ENCODE measurements at regions not wholly inside any gene's neighbourhood (a gene's known extent, or its start where the extent isn't known, plus 50 kb on each side); places are given as distances from the start of the nearest gene placed in this dataset.

DNA sequence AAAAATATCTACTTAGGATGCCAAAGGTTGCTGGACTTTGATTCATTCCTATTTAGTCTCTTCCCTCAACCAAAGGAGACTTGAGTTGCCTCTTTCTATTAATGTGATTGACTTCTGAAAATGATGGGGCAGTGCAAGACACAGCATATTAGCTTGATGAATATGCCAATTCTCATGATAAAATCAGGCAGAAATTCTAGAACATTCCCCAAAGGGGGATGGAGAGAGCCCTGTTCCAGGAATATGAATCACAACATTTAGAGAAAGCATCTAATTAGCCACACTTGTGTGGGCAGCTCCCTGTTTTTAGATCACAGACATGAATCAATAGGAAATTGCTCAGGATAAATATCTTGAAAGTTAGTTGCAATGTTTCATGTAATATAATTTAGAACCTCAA lies 584.0 kb upstream of the CDH8 start:
- no peak for DNase-seq

DNA sequence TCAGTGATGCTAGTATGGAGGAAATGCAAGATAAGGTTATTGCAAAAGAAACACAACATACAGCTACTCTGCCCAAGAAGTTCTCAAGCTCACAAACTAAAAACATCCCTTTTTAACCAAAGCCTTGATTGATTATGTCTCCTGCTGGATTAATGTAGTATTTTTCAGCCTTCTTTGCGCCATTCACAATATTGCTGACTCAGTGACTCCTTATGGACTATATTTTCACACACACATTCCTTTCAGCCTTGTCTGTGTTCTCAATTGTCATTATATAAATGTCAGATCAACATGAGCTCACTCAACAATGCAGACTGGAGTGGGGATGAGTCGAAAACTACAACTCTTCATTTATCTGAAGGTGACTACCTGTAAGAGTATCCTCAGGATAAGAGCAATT lies 579.3 kb upstream of the CDH8 start:
- no peak for DNase-seq

DNA sequence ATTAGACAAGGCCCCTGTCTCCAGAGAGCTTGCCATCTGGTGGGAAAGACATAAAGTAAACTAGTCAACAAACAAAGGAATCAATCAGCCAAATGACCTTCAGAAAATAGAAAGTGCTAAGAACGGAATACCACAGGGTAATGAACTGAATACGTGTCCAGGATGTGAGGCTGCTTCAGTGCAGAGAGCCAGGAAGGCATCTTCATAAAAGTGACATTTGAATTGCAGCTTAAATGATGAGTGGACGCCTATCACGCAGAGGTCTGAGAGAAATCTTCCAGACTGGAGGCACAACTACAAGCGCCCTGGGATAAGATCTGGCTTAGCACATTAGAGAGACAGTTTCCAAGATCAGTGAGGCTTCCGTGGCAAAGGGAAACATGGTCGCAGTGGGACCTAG lies 574.1 kb upstream of the CDH8 start:
- DNase-seq, result no peak

DNA sequence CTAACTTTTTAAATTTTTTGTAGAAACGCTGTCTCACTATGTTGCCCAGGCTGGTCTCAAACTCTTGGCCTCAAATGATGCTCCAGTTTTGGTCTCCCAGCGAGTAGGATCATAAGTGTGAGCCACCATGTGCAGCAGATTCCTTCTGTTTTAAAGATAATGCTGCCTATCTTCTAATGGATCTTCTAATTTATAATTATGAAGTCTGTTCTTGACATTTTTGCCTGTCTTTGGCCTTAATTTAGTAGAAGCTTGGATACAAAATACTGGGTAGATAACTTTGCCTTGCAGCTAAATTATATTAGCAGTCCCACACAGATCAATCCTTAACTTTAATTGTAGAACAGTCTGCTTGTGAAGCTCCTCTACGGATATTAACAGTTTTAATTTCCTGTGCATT lies 566.6 kb upstream of the CDH8 start:
- no peak for DNase-seq

DNA sequence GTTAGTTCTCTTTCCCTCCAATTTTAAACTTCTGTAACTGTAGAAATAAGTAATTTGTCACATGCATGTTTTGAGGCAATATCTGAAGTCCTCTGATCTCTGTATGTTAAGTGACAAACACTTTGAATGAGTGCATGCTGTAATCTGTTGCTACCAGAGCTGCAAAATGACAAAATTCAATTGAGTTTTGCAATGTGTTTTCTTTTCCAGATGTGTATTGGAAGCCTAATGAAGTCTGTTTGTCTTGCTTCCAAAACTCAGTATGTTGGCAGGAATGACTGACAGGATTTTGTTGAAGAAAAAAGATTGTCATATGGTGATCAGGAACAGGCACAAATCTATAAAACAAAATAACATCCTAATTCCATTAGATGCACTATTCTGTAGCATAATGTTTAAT lies 561.6 kb upstream of the CDH8 start:
- DNase-seq, result no peak

DNA sequence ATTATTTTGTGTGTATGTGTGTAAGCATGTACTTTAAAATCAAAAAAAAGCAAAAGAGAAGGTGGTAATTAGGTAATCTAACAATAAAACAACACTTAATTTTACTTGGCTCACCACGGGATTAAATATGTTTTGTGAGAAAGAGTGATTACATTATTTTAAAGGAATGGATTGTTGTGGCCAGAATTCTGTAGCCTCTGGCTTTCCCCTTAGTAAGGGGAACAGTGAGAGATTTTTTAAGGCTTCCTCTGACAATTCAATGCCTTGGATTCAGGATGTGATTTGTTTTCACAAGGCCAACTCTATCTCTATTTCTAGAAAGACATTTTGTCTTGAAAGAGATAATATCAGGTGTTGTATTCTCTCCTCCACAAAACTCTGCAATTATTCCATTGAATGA lies 560.3 kb upstream of the CDH8 start:
- DNase-seq, result no peak

DNA sequence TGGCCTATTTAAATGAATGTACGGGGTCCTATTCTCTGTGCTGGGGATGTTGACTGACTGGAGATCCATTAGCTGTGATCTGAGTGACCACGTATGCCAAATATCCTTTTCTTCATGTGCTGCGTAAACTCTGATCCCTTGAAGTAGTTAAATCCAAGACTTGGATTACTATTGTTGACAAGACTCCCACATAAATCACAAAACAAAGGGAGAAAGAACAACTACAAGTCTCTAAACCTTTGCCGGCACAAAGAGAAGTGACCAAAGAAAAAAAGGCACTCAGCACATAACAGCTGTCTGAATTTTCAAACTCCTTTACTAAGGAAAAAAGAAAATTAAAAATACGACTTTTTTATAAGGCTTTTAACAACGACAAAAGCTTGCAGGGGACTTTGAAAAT lies 559.9 kb upstream of the CDH8 start:
- DNase-seq, result no peak

DNA sequence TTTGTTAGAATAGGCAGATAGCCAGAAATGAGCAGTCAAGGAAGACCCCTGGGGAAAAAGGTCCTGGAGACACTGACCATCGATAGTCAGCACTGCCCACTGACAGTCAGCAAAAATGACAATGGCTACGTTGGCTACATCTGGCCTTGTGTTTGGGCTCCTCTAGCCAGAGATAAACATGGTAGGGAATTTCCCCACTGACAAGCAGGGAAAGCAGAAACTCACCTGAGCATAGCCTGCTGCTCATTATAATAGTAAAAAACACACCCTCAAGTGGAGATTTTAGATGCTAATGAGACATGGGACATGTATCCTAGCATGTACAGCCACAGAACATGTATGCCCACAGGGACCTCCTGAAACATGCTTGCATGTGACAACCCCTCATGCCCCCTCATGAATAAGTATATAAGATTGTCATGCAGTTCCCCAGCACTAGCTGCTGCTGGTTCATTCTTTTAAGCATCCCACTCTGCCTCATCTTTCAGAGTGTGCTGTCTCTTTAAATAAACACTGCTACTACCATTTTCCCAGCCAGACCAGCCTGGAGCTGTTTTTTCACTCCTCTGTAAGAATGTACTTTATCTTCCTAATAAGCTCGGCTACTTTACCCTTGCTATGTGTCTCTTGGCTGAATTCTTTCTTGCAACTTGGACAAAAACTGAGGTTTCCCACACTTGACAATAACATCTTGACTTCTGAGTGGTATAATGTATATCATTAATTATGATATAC lies 550.1 kb upstream of the CDH8 start:
- DNase-seq, result no peak

DNA sequence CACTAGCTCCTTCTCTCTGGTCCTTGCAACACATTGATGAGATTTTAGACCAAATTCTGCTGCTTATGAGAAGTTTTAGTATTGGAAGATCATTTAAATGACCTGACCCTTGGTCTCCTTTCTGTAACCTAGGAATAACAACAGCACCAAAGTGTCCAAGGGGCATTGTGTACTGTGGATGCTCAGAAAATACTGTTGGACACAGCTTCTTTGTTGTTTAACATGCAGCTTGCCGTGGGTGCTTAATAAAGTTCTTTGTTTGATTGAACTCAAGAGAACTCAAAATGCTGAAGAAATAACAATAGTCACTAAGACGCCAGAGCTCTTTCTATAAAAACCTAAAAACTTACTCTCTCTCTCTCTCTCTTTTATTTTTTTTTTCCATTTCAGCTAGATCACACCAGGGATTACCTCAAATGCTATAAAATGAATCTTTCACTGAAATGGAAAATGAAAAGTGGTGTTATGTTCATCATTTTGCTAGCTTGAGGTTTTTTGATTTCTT lies 548.9 kb upstream of the CDH8 start:
- DNase-seq, result no peak

DNA sequence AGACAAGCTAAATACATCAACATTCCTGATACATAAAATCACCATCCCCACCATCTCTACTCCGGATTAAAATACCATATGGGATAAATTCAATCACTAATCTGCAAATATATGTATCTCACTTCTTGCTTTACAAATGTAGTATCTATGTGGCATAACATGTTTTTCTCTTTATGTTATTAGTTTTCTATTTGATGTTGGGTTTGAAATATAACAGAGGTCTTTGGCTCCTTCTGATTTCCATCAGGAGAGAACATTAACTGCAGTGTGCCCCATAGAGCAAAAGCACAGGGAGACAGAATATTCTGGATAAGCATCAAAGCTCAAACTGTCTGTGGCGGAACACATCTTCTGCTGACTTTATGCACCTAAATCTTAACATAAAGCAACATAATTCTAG lies 547.2 kb upstream of the CDH8 start:
- no peak for DNase-seq

DNA sequence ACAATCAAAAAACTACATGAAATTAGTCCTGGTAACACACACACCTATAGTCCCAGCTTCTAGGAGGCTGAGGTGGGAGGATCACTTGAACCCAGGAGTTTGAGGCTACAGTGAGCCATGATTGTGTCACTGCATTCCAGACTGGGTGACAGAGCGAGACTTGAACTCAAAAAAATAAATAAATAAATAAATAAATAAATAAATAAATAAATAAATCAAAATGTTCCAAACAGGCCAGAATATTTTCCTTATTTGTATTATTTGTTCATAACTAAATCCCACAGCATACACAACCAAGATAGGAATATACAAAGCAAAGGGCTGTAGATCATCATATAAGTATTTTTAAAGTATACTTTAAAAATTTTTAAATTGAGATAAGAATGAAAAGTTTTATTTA lies 537.2 kb upstream of the CDH8 start:
- DNase-seq, result no peak

DNA sequence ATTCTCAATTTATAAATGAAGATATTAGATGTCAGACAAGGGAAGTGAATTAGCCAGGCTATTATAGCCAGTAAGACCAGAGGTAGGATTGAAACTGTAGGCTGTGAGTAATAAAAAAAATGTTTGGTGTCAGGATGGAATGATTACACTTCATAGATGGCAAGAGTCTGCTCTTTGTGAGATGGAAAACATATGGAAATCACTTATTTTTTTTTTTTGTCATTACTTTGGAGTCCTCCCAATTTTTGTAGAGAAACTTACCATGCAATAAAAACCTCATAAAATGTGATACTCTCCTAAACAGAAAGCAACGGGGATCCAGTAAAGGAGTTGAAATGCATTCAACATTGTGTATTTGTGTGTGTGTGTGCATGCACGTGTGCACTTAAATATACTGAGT lies 532.7 kb upstream of the CDH8 start:
- DNase-seq, result peak; percentile 0

DNA sequence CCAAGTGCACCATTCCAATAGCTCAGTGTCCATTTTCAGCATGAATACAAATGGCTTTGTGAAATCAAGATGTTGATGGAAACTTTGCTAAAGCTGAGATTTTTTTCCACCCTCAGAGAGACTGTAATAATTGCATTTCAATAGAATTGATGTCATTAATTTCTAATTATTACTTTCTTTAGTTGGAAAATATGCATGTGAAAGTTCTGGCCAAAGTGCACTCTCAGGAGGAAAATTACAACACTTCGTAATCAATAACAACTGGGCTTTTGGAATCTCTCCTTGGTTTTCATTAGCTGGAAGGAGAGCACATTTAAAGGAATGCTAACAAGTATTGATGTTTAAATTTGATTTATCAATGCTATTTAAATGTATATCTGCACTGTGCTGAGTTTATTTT lies 529.5 kb upstream of the CDH8 start:
- no peak for DNase-seq

DNA sequence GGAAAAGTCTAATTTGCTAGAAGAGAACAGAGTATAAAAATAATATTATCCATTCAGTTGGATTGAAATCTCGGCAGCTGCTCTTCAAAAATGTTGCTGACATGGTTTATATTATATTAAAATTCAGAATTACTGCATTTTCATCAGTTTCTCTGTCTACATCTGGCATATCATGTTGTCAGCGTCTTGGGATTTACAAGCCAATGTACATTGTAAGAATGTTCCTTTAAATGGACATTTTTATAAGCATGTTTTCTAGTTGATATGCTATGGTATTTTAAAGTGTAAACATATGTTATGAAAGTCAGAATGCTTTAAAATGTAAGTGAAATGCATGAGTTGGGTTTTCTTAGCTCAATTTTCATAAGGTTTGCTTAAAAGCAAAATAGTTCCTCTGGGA lies 528.1 kb upstream of the CDH8 start:
- DNase-seq, result no peak

DNA sequence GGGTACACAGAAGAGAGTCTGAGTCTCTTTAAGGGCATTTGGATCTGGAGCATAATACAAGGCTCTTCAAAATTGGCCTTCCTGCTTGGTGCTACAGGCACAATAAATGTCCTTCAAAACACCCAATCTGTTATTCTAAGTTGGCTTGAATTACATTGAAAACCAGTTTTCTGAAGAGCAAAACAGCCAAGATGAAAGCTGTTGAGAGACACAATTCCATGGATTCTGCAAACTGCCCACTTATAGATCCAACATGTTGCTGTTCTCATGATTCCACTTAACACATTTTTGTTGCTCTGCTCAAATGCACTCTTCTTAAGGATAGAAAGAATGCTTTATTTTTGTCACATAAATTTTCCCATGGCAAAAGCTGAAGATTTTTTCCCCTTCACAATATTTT lies 525.9 kb upstream of the CDH8 start:
- no peak for DNase-seq

DNA sequence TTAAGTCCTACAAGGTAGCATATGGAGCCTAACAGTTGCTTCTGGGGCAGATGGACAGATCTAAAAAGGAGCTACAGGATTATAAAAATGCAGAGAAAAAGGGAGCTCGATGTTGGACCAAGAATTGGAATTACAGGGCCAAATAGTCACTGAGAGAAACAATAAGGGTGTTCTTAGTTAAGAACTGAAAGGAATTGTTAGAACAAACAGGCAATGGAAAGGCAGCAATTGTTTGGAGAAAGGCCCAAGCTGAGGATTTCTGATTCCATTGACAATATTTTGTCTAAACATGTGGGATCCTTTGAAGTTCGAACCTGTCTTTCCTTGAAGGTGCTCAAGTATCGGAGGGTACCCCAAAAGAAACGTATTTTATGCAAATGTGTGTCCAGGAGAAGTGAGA lies 513.6 kb upstream of the CDH8 start:
- no peak for DNase-seq

DNA sequence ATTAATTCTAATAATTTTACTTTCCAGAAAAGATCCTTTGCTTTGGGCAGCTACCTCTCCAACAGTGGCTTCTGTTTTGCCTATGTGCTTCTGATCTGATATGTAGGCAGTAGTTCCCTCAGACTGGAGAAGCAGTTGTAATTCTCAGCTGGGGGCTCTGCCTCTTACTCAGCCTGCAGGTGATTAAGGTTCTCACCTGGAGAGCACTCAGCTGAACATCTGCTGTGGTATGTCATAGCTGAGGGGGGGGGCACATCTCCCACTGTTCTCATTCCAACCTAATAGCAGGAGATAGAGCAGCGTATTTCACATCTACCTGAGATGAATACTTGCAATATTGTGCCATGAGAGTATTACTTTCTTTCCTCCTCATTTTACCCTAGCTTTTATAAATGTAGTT lies 511.9 kb upstream of the CDH8 start:
- no peak for DNase-seq

DNA sequence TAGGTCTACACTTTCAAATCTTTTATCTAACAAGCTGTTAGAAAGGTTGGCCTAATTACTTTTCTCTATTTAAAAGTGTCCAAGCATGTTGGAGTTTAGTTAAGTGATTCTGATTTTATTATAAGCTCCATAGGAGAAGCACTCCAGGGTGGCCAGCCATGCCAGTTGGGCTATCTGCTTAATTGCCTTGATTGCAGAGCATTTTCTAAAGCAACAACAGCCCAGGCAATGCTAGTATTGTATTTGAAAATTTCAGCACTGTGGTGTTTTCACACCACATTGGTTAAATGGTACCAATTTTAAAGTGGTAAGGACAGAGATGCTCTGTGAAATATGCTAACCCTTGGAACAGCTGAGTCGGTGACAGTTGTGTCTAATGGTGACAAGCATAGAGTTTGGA lies 510.5 kb upstream of the CDH8 start:
- no peak for DNase-seq

DNA sequence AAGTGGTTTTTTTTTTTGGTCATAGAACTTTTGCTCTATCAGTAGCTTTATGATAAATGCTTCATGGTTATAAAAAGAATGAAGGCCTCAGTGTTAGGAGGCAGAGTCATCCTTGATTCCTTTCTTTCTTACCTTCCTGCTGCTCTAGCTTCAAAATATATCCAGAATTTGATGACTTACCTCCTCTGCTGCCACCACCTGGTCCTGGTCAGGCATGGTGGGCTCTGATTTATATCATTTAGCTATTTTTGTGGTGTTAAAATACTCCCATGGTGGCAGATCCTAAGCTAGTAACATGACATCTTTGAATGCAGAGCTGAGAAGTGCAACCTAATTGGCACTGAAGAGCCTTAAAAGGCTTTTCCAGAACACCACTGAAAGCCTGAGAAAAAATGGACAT lies 508.8 kb upstream of the CDH8 start:
- DNase-seq, result no peak

DNA sequence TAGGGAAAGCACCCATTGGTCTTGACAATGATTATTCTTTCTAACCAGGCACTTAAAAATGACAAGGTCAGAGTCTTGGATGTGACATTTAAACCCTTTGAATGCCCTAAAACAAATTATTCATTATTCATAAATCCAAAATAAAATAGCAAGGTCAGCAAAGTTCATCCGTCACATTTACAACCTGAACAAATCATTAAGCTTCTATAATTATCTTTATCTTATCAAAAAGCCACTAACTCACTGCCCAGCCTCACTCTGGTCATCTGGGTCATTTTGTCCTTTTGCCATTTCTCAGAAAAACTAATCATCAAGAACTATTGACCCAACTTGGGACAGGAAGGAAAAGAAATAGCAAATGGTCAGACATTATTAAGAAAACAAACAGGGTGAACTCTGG lies 507.3 kb upstream of the CDH8 start:
- no peak for DNase-seq

DNA sequence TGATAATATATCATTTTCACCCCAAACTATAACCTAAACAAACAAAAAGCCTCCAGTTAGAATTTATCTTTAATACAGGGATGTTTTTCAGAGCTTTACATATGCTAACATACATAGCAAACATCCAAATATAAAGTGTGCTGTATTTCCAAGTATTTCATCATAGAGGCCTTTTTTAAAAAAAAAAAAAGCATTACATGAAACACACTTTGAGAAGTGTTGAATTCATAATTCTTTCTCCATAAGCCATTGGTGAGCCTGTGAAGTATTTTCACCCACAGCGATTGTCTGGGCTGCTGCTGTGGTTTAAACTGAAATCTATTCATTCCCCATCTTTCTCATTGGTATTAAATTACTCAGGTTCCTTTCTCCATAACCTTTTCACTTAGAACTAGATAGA lies 503.4 kb upstream of the CDH8 start:
- DNase-seq, result no peak

DNA sequence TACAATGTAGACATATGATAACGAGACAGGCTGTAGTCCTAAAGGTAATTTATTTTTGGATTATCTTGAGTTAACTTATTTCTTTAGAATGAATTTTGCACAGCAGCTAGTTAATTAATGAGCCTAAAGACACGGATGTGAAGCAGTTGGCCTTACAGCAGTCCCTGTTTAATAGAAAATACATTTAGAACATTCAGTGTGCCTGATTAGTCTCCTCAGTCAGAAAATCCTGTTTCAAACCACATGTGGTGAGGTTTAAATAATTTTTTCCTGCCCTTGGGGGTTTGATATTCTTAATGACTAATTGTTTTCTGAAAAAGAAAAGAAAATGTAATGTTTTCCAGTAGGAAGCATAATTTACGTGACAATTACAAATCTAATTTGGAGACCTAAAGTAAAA lies 494.2 kb upstream of the CDH8 start:
- DNase-seq, result no peak

DNA sequence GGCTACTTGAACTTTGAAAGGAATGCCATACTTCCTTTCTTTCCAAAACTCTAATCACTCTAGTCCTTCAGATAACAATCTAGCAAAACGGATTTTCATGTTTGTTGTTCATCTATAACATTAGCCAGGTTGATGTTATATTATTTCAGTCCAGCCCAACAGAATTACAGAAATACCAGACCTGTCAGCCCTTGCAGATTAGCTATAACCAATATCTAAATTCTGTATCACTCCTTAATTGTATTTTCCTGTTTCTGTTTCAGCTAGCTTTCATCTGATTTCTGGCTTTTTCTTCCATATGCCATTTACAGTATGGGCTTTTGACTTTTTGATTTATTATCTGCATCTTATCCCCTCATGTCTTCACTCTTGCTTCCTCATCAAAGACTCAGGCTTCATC lies 479.8 kb upstream of the CDH8 start:
- no peak for DNase-seq

DNA sequence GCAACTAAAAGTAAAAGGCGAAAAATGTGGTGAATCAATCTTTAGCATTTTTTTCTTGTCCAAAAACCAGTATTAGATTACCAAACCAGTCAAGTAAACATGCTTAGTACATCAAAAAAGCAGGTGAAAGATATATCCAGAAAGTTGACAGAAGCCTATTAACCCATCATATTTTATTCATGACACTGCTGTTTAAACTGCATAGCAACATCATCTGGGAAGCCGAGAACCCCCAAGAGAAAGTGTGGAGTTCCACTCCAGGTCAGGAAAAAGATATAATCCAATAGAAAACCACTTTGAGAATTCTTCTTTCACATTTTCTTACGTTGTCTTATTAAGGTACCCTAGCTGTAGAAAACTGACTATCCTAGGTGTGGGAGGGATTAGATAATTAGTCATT lies 466.8 kb upstream of the CDH8 start:
- no peak for DNase-seq

DNA sequence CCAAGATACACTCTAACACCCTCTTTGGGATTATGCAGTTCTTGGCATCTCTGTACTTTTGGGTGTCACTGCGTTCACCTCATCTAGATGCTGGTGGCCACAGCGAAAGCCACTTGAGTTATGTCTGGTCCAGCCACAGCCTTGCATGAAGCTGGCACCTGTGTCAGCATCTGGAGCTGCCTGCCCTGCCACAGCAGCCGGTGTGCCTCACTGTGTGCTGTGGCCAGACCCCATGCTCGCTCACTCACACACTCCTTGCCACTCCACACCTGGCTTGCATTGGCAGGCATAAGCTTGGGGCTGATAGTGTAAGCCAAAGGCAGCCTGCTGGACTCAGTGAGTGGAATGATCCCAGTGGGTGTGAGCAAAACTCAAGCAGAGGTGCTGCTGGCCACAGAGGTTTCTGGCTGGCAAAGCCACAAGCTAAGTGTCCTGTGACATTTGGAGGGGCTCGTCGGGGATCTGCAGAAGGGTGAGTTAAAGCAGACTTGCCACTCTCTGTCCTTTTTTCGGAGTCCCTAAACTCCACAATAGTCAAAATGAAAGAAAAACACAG lies 442.7 kb upstream of the CDH8 start:
- no peak for DNase-seq
